ENCODE measurements at regions not wholly inside any gene's neighbourhood (a gene's known extent, or its start where the extent isn't known, plus 50 kb on each side); places are given as distances from the start of the nearest gene placed in this dataset.

GRCh38 chr22:49116021-49116420 is 711.7 kb downstream of the BRD1 start:
- TF ChIP-seq POLR2A (IDR thresholded peaks at IDR 0.05), result no peak
- TF ChIP-seq CTCF (IDR thresholded peaks at IDR 0.05), result no peak

All from heart left ventricle (tissue), 13 donors.